HFFc6 (cell line): ENCODE measurements at regions not wholly inside any gene's neighbourhood (a gene's known extent, or its start where the extent isn't known, plus 50 kb on each side); places are given as distances from the start of the nearest gene placed in this dataset.
"Not testable (repeated sequence)": the region's sequence is repeated elsewhere in the genome, so short reads cannot be mapped to it uniquely, and the experiment has no call there.

Source experiments
- DNase-seq: peaks from one replicate; pipeline ENCODE4 v3.0.0-alpha.2; 2018
- H3K27ac Mint-ChIP-seq: 2 replicates; pipeline ENCODE4 v1.8.0; 2020; ENCODE audit warnings: mild to moderate bottlenecking, mixed read lengths
- H3K27me3 Mint-ChIP-seq: 2 replicates; pipeline ENCODE4 v1.8.0; 2021; ENCODE audit warnings: mild to moderate bottlenecking, moderate library complexity, mixed read lengths; ENCODE audit not compliant: insufficient read depth
- H3K36me3 Mint-ChIP-seq: 2 replicates; pipeline ENCODE4 v1.8.0; 2021; ENCODE audit warnings: low read depth, mixed read lengths
- H3K4me1 Mint-ChIP-seq: 2 replicates; pipeline ENCODE4 v1.8.0; 2020; ENCODE audit warnings: low read depth, mixed read lengths
- H3K4me3 Mint-ChIP-seq: 2 replicates; pipeline ENCODE4 v1.8.0; 2020; ENCODE audit warnings: mild to moderate bottlenecking, moderate library complexity, mixed read lengths
- H3K9me3 Mint-ChIP-seq: 2 replicates; pipeline ENCODE4 v1.8.0; 2020; ENCODE audit warnings: mild to moderate bottlenecking, mixed read lengths
- CTCF ChIP-seq: fragments of 200-600 bp; sonication (generic); IDR thresholded peaks from 2 replicates; pipeline ENCODE4 v1.5.0; 2021; ENCODE audit warnings: antibody characterized with exemption, mild to moderate bottlenecking

- no peak for DNase-seq
- no peaks in the 10 kb centered on the region for H3K4me1 Mint-ChIP-seq
- no peaks in the 10 kb centered on the region for H3K36me3 Mint-ChIP-seq
- no peaks in the 10 kb centered on the region for H3K27me3 Mint-ChIP-seq
- peaks cover 34% of the 10 kb centered on the region for H3K9me3 Mint-ChIP-seq
- H3K27ac Mint-ChIP-seq, result no peak overlapping the region
- H3K4me3 Mint-ChIP-seq, result no peak overlapping the region
- TF ChIP-seq CTCF, result no peak
Measured at GRCh38 chr5:24208686-24209106, 436.1 kb downstream of the CDH10 start.

- H3K27me3 Mint-ChIP-seq, result no peaks in the 10 kb centered on the region
- no peak overlapping the region for H3K27ac Mint-ChIP-seq
- peaks cover 42% of the 10 kb centered on the region for H3K9me3 Mint-ChIP-seq
- no peak overlapping the region for H3K4me3 Mint-ChIP-seq
- H3K4me1 Mint-ChIP-seq, result no peaks in the 10 kb centered on the region
- TF ChIP-seq CTCF, result no peak
- H3K36me3 Mint-ChIP-seq, result no peaks in the 10 kb centered on the region
- no peak for DNase-seq
Measured at GRCh38 chr5:24215114-24215513, 429.7 kb downstream of the CDH10 start.

GRCh38 chr5:24222876-24223275 lies 421.9 kb downstream of the CDH10 start:
- no peak overlapping the region for H3K27ac Mint-ChIP-seq
- H3K4me1 Mint-ChIP-seq, result no peaks in the 10 kb centered on the region
- H3K9me3 Mint-ChIP-seq, result peaks cover 54% of the 10 kb centered on the region
- TF ChIP-seq CTCF, result no peak
- peaks cover 1% of the 10 kb centered on the region; the same call in 1 of the 2 replicates for H3K27me3 Mint-ChIP-seq
- no peaks in the 10 kb centered on the region for H3K36me3 Mint-ChIP-seq
- no peak overlapping the region for H3K4me3 Mint-ChIP-seq
- no peak for DNase-seq

DNA sequence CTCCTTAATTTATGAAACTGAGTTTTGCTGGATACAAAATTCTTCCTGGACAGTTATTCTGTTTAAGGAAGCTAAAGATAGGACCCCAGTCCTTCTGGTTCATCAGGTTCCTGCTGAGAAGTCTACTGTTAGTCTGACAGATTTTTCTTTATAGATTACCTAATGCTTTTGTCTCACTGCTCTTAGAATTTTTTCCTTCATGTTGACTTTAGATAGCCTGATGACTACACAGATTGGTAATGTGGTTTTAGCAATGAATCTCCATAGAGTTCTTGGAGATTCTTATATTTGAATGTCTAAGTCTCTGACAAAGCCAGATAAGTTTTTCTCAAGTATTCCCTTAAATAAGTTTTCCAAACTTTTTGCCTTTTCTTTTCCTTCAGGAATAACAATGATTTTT lies 419.7 kb downstream of the CDH10 start:
- DNase-seq, result no peak
- Mint-ChIP-seq H3K4me1 (no peaks in the 10 kb centered on the region), H3K4me3 (no peak overlapping the region), H3K36me3 (no peaks in the 10 kb centered on the region), H3K27ac (no peak overlapping the region), H3K9me3 (peaks cover 49% of the 10 kb centered on the region), H3K27me3 (peaks cover 1% of the 10 kb centered on the region; the same call in 1 of the 2 replicates)
- TF ChIP-seq CTCF, result no peak

GRCh38 chr5:24226479-24226878 lies 418.3 kb downstream of the CDH10 start:
- no peaks in the 10 kb centered on the region for H3K4me1 Mint-ChIP-seq
- no peaks in the 10 kb centered on the region for H3K36me3 Mint-ChIP-seq
- peaks cover 1% of the 10 kb centered on the region; the same call in 1 of the 2 replicates for H3K27me3 Mint-ChIP-seq
- H3K9me3 Mint-ChIP-seq, result peaks cover 41% of the 10 kb centered on the region
- no peak overlapping the region for H3K4me3 Mint-ChIP-seq
- DNase-seq, result no peak
- no peak for TF ChIP-seq CTCF
- no peak overlapping the region for H3K27ac Mint-ChIP-seq

GRCh38 chr5:24227881-24228280 lies 416.9 kb downstream of the CDH10 start:
- not testable (repeated sequence) for H3K27ac Mint-ChIP-seq, H3K4me1 Mint-ChIP-seq, DNase-seq, H3K27me3 Mint-ChIP-seq, H3K4me3 Mint-ChIP-seq, H3K36me3 Mint-ChIP-seq
- peaks cover 47% of the 10 kb centered on the region for H3K9me3 Mint-ChIP-seq
